HCT116 (cell line): ENCODE measurements at regions not wholly inside any gene's neighbourhood (a gene's known extent, or its start where the extent isn't known, plus 50 kb on each side); places are given as distances from the start of the nearest gene placed in this dataset.

Experiments
- ATAC-seq: fragments of 200-7000 bp; cut with Tn5 transposase; 2 replicates; pipeline ENCODE4 v1.9.1; 2020; ENCODE audit warnings: mild to moderate bottlenecking, moderate library complexity
- BruUV-seq: library from RNA; stranded (reverse); fragments of 400-500 nt; replicated peaks from 2 replicates; lab custom pipeline; 2021; lab: Mats Ljungman, UMichigan
- CTCF ChIA-PET: fragments of 300-600 bp; sonication (Branson Sonifier 250); formaldehyde crosslinking; loops from one replicate; lab custom pipeline; 2021; ENCODE audit warnings: antibody characterized with exemption; lab: Charles Lee
- POLR2A ChIA-PET: fragments of 300-600, 350-600 bp; sonication (Branson Sonifier 250); formaldehyde crosslinking; loops from one replicate; lab custom pipeline; 2021; ENCODE audit warnings: antibody characterized with exemption; lab: Charles Lee
- RAD21 ChIA-PET, 2 experiments: fragments of 300-600 bp; sonication (Branson Sonifier 250); formaldehyde crosslinking; loops; one replicate each; lab custom pipeline; 2023; ENCODE audit warnings: low total read pairs in 2 of 2; ENCODE audit not compliant: uncharacterized antibody in 2 of 2, unreplicated experiment in 2 of 2, low non-redundant PET in 1 of 2; lab: Charles Lee
- DNase-seq: peaks from one replicate; pipeline ENCODE4 v3.0.0-alpha.2; 2010; ENCODE audit warnings: low read depth, low spot score
- H2AFZ ChIP-seq: fragments of 200-600 bp; shearing (Covaris generic), sonication (generic); 2 replicates; pipeline ENCODE4 v1.6.1; 2017; ENCODE audit warnings: low read depth, mixed run types, mixed read lengths, antibody characterized with exemption, low read length; ENCODE audit not compliant: poor library complexity, severe bottlenecking
- H3K27ac ChIP-seq: 2 replicates; pipeline ENCODE4 v1.5.1; 2012; ENCODE audit warnings: low read depth, low read length
- H3K27me3 ChIP-seq: fragments of 200-600 bp; sonication (generic); 2 replicates; pipeline ENCODE4 v1.6.1; 2016; ENCODE audit warnings: mixed run types, low read length, mixed read lengths; ENCODE audit not compliant: insufficient read depth
- H3K36me3 ChIP-seq, 2 experiments: fragments of 200-500 bp in 1 of 2; fragments of 200-600 bp in 1 of 2; sonication (Bioruptor generic) in 1 of 2; sonication (generic) in 1 of 2; 2 replicates each; pipeline versions ENCODE4 v1.5.1 to v1.6.1; 2014 to 2016; ENCODE audit warnings: low read length in 2 of 2, inconsistent platforms in 1 of 2, mixed read lengths in 1 of 2, mixed run types in 1 of 2; ENCODE audit not compliant: insufficient read depth in 2 of 2, control insufficient read depth in 1 of 2
- H3K4me1 ChIP-seq, 2 experiments: fragments of 200-600 bp in 1 of 2; sonication (generic) in 1 of 2; 2 replicates each; pipeline versions ENCODE4 v1.5.1 to v1.6.1; 2012 to 2017; ENCODE audit warnings: low read length in 2 of 2, inconsistent platforms in 1 of 2, mild to moderate bottlenecking in 1 of 2, mixed read lengths in 1 of 2, mixed run types in 1 of 2, moderate library complexity in 1 of 2; ENCODE audit not compliant: insufficient read depth in 2 of 2, control insufficient read depth in 1 of 2
- H3K4me2 ChIP-seq: fragments of 200-600 bp; sonication (generic); 2 replicates; pipeline ENCODE4 v1.6.1; 2017; ENCODE audit warnings: mixed run types, low read length, mixed read lengths
- H3K4me3 ChIP-seq, 2 experiments: fragments of 200-600 bp in 1 of 2; sonication (generic) in 1 of 2; replicated peaks in 1 of 2; 2 replicates each; pipeline ENCODE4 v1.5.1; 2011 to 2016; ENCODE audit warnings: low read length in 2 of 2, control low read depth in 1 of 2, low read depth in 1 of 2, mild to moderate bottlenecking in 1 of 2, mixed read lengths in 1 of 2, mixed run types in 1 of 2
- H3K79me2 ChIP-seq: fragments of 200-600 bp; sonication (generic); 2 replicates; pipeline ENCODE4 v1.6.1; 2017; ENCODE audit warnings: mild to moderate bottlenecking, mixed run types, low read length, moderate library complexity, mixed read lengths; ENCODE audit not compliant: insufficient read depth
- H3K9ac ChIP-seq: fragments of 200-600 bp; sonication (generic); 2 replicates; pipeline ENCODE4 v1.6.1; 2016; ENCODE audit warnings: low read length, mixed read lengths
- H3K9me2 ChIP-seq: fragments of 200-600 bp; sonication (generic), shearing (Covaris generic); 2 replicates; pipeline ENCODE4 v1.6.1; 2017; ENCODE audit warnings: mixed run types, mild to moderate bottlenecking, moderate library complexity; ENCODE audit not compliant: insufficient read depth
- H3K9me3 ChIP-seq, 2 experiments: fragments of 200-500 bp in 1 of 2; fragments of 200-600 bp in 1 of 2; sonication (Bioruptor generic) in 1 of 2; sonication (generic) in 1 of 2; 2 replicates each; pipeline ENCODE4 v1.6.1; 2014 to 2017; ENCODE audit warnings: low read length in 2 of 2, mixed read lengths in 2 of 2, inconsistent platforms in 1 of 2, low read depth in 1 of 2, mild to moderate bottlenecking in 1 of 2, mixed run types in 1 of 2, moderate library complexity in 1 of 2; ENCODE audit not compliant: control insufficient read depth in 1 of 2, insufficient read depth in 1 of 2
- H4K20me1 ChIP-seq: fragments of 200-600 bp; sonication (generic), shearing (Covaris generic); 2 replicates; pipeline ENCODE4 v1.6.1; 2017; ENCODE audit warnings: mixed run types, mild to moderate bottlenecking, moderate library complexity; ENCODE audit not compliant: insufficient read depth
- CEBPB ChIP-seq: IDR thresholded peaks from 2 replicates; pipeline ENCODE4 v1.6.1; 2012; ENCODE audit warnings: low read depth
- EGR1 ChIP-seq: IDR thresholded peaks from 2 replicates; pipeline ENCODE4 v1.6.1; 2012; ENCODE audit warnings: low read depth
- ELF1 ChIP-seq: IDR thresholded peaks from 2 replicates; pipeline ENCODE4 v1.6.1; 2012; ENCODE audit warnings: low read depth, borderline replicate concordance
- EZH2 ChIP-seq: fragments of 200-600 bp; sonication (generic); IDR thresholded peaks from 2 replicates; pipeline ENCODE4 v1.6.1; 2017; ENCODE audit warnings: antibody characterized with exemption, mixed run types
- EZH2phosphoT487 ChIP-seq: fragments of 200-600 bp; IDR thresholded peaks from 2 replicates; pipeline ENCODE4 v1.6.1; 2018; ENCODE audit warnings: antibody characterized with exemption, borderline replicate concordance
- FOSL1 ChIP-seq: IDR thresholded peaks from 2 replicates; pipeline ENCODE4 v1.6.1; 2012; ENCODE audit warnings: low read depth
- POLR2A ChIP-seq: IDR thresholded peaks from 2 replicates; pipeline ENCODE4 v1.7.0; 2011; ENCODE audit warnings: borderline replicate concordance; ENCODE audit not compliant: insufficient read depth, insufficient read length; ENCODE audit errors: extremely low read depth
- POLR2AphosphoS5 ChIP-seq: IDR thresholded peaks from 2 replicates; pipeline ENCODE4 v1.6.1; 2011; ENCODE audit warnings: mild to moderate bottlenecking, low read depth, low read length, moderate library complexity
- SIN3A ChIP-seq: IDR thresholded peaks from 2 replicates; pipeline ENCODE4 v1.6.1; 2012; ENCODE audit warnings: low read depth
- SP1 ChIP-seq: IDR thresholded peaks from 2 replicates; pipeline ENCODE4 v1.6.1; 2012; ENCODE audit warnings: low read depth
- SRF ChIP-seq: IDR thresholded peaks from 2 replicates; pipeline ENCODE4 v1.6.1; 2012; ENCODE audit warnings: low read depth
- YY1 ChIP-seq: IDR thresholded peaks from 2 replicates; pipeline ENCODE4 v1.6.1; 2011; ENCODE audit warnings: low read length, low read depth, moderate library complexity, mild to moderate bottlenecking; ENCODE audit not compliant: insufficient replicate concordance; ENCODE audit errors: extremely low read depth
- ZFX ChIP-seq: fragments of 450-650 bp; IDR thresholded peaks from 2 replicates; pipeline ENCODE4 v1.6.1; 2017
- ZNF274 ChIP-seq: fragments of 200-500 bp; sonication (Bioruptor generic); IDR thresholded peaks from 2 replicates; pipeline ENCODE4 v1.6.1; 2014; ENCODE audit warnings: mild to moderate bottlenecking, low read depth, low read length, inconsistent platforms
- intact Hi-C: fragments of 100-400 bp; cut with micrococcal nuclease; formaldehyde crosslinking; loops from 2 replicates; pipeline ENCODE4 v1.10.0; 2022
- TF ChIP-seq, protein P1 (sequence below): IDR thresholded peaks from 2 replicates; pipeline ENCODE4 v1.6.1; 2012
- TF ChIP-seq, protein P2 (sequence below), 3 experiments: fragments of 200-600 bp in 1 of 3; sonication (generic) in 1 of 3; IDR thresholded peaks in 2 of 3; conservative IDR thresholded peaks in 1 of 3; 2 replicates each; pipeline ENCODE4 v1.5.1; 2012 to 2017; ENCODE audit warnings: low read depth in 2 of 3, low read length in 2 of 3, antibody characterized with exemption in 1 of 3, borderline replicate concordance in 1 of 3, control low read depth in 1 of 3, mild to moderate bottlenecking in 1 of 3, mixed read lengths in 1 of 3, mixed run types in 1 of 3, moderate library complexity in 1 of 3; ENCODE audit not compliant: insufficient read depth in 1 of 3
- TF ChIP-seq, protein P3 (sequence below): IDR thresholded peaks from 2 replicates; pipeline ENCODE4 v1.6.1; 2011; ENCODE audit warnings: mild to moderate bottlenecking, low read length, moderate library complexity; ENCODE audit not compliant: insufficient replicate concordance; ENCODE audit errors: extremely low read depth

DNA sequence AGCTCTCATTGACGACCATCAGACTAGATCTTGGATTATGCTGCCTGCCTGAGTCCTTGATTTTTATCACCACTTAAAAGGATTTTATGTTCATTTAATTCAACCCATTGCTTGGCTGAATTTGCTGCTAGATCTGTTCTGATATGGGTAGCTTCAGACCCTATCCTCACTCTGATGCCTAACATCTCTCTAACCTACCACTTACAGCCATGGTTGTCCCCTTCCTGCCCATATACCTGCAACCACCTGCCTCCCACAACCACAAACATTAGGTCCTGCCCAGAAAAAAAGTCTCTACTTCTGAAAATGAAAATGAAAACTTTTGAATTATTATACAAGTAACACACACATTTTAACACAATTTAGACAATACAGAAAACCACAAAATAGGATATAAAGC, 310.8 kb downstream of the HNRNPD start:
- no peaks in the 10 kb centered on the region for H3K4me1 ChIP-seq
- peaks cover 14% of the 10 kb centered on the region for H3K27me3 ChIP-seq
- H3K27ac ChIP-seq: no peak overlapping the region
- no peaks in the 10 kb centered on the region for H3K36me3 ChIP-seq
- POLR2A ChIA-PET: no interaction called here
- H3K9me2 ChIP-seq: no peaks in the 10 kb centered on the region
- DNase-seq: no peak
- CTCF ChIA-PET: no interaction called here
- H3K79me2 ChIP-seq: no peaks in the 10 kb centered on the region
- no peaks in the 10 kb centered on the region for H3K9me3 ChIP-seq
- no peak for ATAC-seq
- H3K9ac ChIP-seq: no peak overlapping the region
- BruUV-seq: no TSS peak
- H3K4me2 ChIP-seq: no peak overlapping the region
- H3K4me3 ChIP-seq: no peak overlapping the region
- H2AFZ ChIP-seq: no peak overlapping the region
- intact Hi-C loops: no loop called here
- no peaks in the 10 kb centered on the region for H4K20me1 ChIP-seq
- TF ChIP-seq SP1: no peak
- no peak for TF ChIP-seq YY1
- no peak for TF ChIP-seq SRF
- no peak for TF ChIP-seq EGR1
- TF ChIP-seq, protein P1, sequence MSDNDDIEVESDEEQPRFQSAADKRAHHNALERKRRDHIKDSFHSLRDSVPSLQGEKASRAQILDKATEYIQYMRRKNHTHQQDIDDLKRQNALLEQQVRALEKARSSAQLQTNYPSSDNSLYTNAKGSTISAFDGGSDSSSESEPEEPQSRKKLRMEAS: no peak
- TF ChIP-seq POLR2AphosphoS5: no peak
- no peak for TF ChIP-seq EZH2
- TF ChIP-seq ZNF274: no peak
- TF ChIP-seq, protein P2, sequence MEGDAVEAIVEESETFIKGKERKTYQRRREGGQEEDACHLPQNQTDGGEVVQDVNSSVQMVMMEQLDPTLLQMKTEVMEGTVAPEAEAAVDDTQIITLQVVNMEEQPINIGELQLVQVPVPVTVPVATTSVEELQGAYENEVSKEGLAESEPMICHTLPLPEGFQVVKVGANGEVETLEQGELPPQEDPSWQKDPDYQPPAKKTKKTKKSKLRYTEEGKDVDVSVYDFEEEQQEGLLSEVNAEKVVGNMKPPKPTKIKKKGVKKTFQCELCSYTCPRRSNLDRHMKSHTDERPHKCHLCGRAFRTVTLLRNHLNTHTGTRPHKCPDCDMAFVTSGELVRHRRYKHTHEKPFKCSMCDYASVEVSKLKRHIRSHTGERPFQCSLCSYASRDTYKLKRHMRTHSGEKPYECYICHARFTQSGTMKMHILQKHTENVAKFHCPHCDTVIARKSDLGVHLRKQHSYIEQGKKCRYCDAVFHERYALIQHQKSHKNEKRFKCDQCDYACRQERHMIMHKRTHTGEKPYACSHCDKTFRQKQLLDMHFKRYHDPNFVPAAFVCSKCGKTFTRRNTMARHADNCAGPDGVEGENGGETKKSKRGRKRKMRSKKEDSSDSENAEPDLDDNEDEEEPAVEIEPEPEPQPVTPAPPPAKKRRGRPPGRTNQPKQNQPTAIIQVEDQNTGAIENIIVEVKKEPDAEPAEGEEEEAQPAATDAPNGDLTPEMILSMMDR (IDR thresholded peaks at IDR 0.05 in 2 of 3, conservative IDR thresholded peaks at IDR 0.05 in 1 of 3; ENCODE audit: borderline replicate concordance in 1 of 3, insufficient read depth in 1 of 3, low read depth in 2 of 3, low read length in 2 of 3): no peak
- TF ChIP-seq ZFX: no peak
- TF ChIP-seq ELF1: no peak
- TF ChIP-seq FOSL1: no peak
- TF ChIP-seq POLR2A: no peak
- no peak for TF ChIP-seq CEBPB
- TF ChIP-seq SIN3A: no peak
- no peak for TF ChIP-seq EZH2phosphoT487
- TF ChIP-seq, protein P3, sequence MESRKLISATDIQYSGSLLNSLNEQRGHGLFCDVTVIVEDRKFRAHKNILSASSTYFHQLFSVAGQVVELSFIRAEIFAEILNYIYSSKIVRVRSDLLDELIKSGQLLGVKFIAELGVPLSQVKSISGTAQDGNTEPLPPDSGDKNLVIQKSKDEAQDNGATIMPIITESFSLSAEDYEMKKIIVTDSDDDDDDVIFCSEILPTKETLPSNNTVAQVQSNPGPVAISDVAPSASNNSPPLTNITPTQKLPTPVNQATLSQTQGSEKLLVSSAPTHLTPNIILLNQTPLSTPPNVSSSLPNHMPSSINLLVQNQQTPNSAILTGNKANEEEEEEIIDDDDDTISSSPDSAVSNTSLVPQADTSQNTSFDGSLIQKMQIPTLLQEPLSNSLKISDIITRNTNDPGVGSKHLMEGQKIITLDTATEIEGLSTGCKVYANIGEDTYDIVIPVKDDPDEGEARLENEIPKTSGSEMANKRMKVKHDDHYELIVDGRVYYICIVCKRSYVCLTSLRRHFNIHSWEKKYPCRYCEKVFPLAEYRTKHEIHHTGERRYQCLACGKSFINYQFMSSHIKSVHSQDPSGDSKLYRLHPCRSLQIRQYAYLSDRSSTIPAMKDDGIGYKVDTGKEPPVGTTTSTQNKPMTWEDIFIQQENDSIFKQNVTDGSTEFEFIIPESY: no peak
- RAD21 ChIA-PET: no interaction called here
